Hepatocyte (in vitro differentiated cells): ENCODE measurements at regions not wholly inside any gene's neighbourhood (a gene's known extent, or its start where the extent isn't known, plus 50 kb on each side); places are given as distances from the start of the nearest gene placed in this dataset.

Experiments used
- CTCF ChIP-seq: fragments of 200-600 bp; sonication (generic); IDR thresholded peaks from 2 replicates; pipeline ENCODE4 v1.5.1; 2016; ENCODE audit warnings: antibody characterized with exemption, mild to moderate bottlenecking; ENCODE audit not compliant: poor library complexity
- EZH2 ChIP-seq: fragments of 200-600 bp; sonication (generic); IDR thresholded peaks from 2 replicates; pipeline ENCODE4 v1.6.1; 2016; ENCODE audit warnings: antibody characterized with exemption, mild to moderate bottlenecking, borderline replicate concordance
- EZH2phosphoT487 ChIP-seq: fragments of 200-600 bp; sonication (generic); IDR thresholded peaks from one replicate; pipeline ENCODE4 v1.6.1; 2018; ENCODE audit warnings: antibody characterized with exemption, mild to moderate bottlenecking, low read depth, moderate library complexity; ENCODE audit not compliant: unreplicated experiment, severe bottlenecking

GRCh38 chr22:27387561-27387960, 414.0 kb downstream of the MN1 start:
- TF ChIP-seq CTCF: no peak
- no peak for TF ChIP-seq EZH2
- TF ChIP-seq EZH2phosphoT487: no peak
